HFFc6 (cell line): ENCODE measurements at regions not wholly inside any gene's neighbourhood (a gene's known extent, or its start where the extent isn't known, plus 50 kb on each side); places are given as distances from the start of the nearest gene placed in this dataset.

Source experiments
- DNase-seq: peaks from one replicate; pipeline ENCODE4 v3.0.0-alpha.2; 2018
- H3K27ac Mint-ChIP-seq: 2 replicates; pipeline ENCODE4 v1.8.0; 2020; ENCODE audit warnings: mild to moderate bottlenecking, mixed read lengths
- H3K27me3 Mint-ChIP-seq: 2 replicates; pipeline ENCODE4 v1.8.0; 2021; ENCODE audit warnings: mild to moderate bottlenecking, moderate library complexity, mixed read lengths; ENCODE audit not compliant: insufficient read depth
- H3K36me3 Mint-ChIP-seq: 2 replicates; pipeline ENCODE4 v1.8.0; 2021; ENCODE audit warnings: low read depth, mixed read lengths
- H3K4me1 Mint-ChIP-seq: 2 replicates; pipeline ENCODE4 v1.8.0; 2020; ENCODE audit warnings: low read depth, mixed read lengths
- H3K4me3 Mint-ChIP-seq: 2 replicates; pipeline ENCODE4 v1.8.0; 2020; ENCODE audit warnings: mild to moderate bottlenecking, moderate library complexity, mixed read lengths
- H3K9me3 Mint-ChIP-seq: 2 replicates; pipeline ENCODE4 v1.8.0; 2020; ENCODE audit warnings: mild to moderate bottlenecking, mixed read lengths
- TF ChIP-seq, protein P1 (sequence below): fragments of 200-600 bp; sonication (generic); IDR thresholded peaks from 2 replicates; pipeline ENCODE4 v1.5.0; 2021; ENCODE audit warnings: antibody characterized with exemption, mild to moderate bottlenecking

DNA sequence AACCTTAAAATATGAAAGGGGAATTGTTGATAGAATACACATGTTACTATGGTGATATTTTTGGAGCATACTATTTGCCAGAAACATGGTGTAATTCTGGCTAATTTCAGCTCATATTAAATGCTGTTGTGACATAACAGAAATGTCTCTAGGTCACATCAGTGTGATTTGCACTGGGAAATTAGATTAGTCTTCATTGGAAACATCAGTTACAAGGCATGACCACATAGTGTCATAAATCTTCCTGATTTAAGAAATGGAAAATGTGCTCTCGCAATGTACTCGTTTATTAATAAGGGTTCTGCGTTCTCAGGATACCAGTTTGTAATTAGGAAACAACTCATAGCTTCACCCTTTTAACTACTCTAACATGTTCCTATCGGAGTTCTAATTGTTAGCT, 72.9 kb upstream of the GYPA start:
- Mint-ChIP-seq H3K9me3 (peaks cover 8% of the 10 kb centered on the region; the same call in 1 of the 2 replicates), H3K4me3 (no peak overlapping the region), H3K36me3 (no peaks in the 10 kb centered on the region), H3K27me3 (no peaks in the 10 kb centered on the region), H3K27ac (no peak overlapping the region), H3K4me1 (no peaks in the 10 kb centered on the region)
- no peak for DNase-seq
- TF ChIP-seq, protein P1, sequence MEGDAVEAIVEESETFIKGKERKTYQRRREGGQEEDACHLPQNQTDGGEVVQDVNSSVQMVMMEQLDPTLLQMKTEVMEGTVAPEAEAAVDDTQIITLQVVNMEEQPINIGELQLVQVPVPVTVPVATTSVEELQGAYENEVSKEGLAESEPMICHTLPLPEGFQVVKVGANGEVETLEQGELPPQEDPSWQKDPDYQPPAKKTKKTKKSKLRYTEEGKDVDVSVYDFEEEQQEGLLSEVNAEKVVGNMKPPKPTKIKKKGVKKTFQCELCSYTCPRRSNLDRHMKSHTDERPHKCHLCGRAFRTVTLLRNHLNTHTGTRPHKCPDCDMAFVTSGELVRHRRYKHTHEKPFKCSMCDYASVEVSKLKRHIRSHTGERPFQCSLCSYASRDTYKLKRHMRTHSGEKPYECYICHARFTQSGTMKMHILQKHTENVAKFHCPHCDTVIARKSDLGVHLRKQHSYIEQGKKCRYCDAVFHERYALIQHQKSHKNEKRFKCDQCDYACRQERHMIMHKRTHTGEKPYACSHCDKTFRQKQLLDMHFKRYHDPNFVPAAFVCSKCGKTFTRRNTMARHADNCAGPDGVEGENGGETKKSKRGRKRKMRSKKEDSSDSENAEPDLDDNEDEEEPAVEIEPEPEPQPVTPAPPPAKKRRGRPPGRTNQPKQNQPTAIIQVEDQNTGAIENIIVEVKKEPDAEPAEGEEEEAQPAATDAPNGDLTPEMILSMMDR, result no peak

DNA sequence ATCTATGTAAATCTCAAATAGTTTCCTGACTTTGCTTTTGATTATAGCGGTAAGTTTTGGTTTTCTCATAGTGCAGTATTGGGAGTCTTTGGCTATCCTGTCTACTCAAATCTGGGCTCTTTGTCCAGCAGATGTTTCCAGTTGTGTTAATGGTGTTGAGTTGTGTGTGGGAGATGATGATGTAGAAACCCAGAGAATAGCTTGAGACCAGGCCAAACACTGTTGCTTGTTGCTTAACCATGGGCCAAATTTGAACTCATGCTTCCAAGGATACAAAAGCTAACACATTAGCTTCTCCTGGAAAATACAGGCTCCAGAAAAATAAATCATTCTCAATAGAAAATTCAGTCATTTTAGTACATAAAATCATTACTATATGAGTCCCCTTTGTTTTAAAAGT, 82.6 kb upstream of the GYPA start:
- Mint-ChIP-seq H3K36me3 (no peaks in the 10 kb centered on the region), H3K4me3 (no peak overlapping the region), H3K9me3 (peaks cover 4% of the 10 kb centered on the region; the same call in 1 of the 2 replicates), H3K4me1 (no peaks in the 10 kb centered on the region), H3K27ac (no peak overlapping the region), H3K27me3 (no peaks in the 10 kb centered on the region)
- no peak for DNase-seq
- TF ChIP-seq, protein P1, result no peak

DNA sequence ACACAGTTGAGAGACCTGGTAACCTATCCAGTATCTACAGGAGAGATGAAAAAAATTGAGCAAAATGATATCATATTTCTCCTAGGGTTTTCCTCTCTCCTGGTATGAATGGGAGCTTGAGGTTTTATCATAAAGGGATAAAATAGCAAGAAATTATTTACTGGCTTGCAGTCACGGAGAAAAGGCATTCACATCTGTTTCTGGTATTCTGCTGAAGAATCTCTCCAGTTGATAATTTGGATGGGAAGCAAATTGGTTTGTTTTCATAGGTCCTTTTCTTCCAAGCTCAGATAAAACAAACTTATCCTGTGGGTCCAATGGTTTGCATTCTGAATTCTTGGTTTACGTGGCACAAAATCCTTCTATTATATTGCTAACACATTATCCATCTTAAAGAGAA, 83.1 kb upstream of the GYPA start:
- Mint-ChIP-seq H3K27me3 (no peaks in the 10 kb centered on the region), H3K4me3 (no peak overlapping the region), H3K9me3 (peaks cover 4% of the 10 kb centered on the region; the same call in 1 of the 2 replicates), H3K4me1 (no peaks in the 10 kb centered on the region), H3K36me3 (no peaks in the 10 kb centered on the region), H3K27ac (no peak overlapping the region)
- no peak for DNase-seq
- TF ChIP-seq, protein P1, result no peak

DNA sequence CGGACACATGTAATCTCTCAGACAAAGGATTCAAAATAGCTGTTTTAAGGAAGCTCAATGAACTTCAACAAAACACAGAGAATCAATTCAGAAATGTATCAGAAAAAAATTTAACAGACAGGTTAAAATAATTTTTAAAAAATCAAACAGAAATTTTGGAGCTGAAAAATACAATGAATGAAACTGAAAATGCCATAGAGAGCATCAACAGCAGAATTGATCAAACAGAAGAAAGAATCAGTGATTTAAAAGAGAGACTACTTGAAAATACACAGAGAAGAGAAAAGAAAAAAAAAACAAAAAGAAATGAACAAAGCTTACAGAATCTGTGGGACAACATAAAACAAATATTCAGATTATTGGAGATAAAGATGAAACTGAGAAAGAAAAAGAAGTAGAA, 118.8 kb upstream of the GYPA start:
- Mint-ChIP-seq H3K4me1 (no peaks in the 10 kb centered on the region), H3K27me3 (no peaks in the 10 kb centered on the region; the same call in 1 of the 2 replicates), H3K36me3 (no peaks in the 10 kb centered on the region), H3K4me3 (no peak overlapping the region), H3K9me3 (peaks cover 33% of the 10 kb centered on the region), H3K27ac (no peak overlapping the region)
- DNase-seq, result no peak
- TF ChIP-seq, protein P1, result no peak

DNA sequence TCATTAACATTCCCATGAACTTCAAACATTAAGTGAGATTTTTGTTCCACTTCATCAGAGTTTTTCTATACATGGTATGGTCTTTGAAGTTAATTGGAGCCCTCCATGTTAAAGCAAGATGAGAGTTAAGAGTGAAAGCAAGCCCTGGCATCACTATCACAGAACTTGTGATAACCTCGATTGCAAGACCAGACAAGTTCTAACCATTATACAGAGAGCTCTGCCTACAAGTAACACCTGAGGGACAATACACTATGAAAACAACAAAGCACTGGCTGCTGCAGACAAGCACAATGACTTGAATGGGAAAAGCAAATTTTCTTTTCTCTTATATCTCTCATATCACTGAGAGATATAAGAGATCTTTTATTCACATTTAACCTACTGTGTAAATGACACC, 126.6 kb upstream of the GYPA start:
- no peak overlapping the region for H3K27ac Mint-ChIP-seq
- no peak overlapping the region for H3K4me3 Mint-ChIP-seq
- TF ChIP-seq, protein P1, result no peak
- no peaks in the 10 kb centered on the region for H3K36me3 Mint-ChIP-seq
- no peaks in the 10 kb centered on the region for H3K27me3 Mint-ChIP-seq
- no peaks in the 10 kb centered on the region for H3K4me1 Mint-ChIP-seq
- DNase-seq, result no peak
- H3K9me3 Mint-ChIP-seq, result 0 out of 2 replicates have a peak, but pooled peaks cover 5% of the 10 kb centered on the region

DNA sequence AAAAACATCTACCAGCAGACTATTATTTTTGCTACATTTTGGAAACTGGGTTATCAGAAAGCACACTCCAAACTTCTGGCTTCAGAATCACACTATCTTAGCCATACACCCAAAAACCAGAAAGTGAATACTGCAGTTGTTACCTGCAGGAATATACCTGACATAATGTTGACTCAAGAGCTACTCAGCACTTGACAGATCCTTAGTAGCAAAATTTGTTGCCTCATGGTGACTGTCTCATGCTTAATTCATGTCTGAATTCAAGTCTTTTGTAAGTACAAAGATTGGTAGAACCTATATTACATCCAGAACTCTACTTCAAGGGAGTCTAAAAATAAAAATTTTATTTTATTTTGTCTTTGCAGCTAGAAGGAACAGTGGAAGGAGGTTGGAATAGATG, 140.2 kb upstream of the GYPA start:
- peaks cover 1% of the 10 kb centered on the region; the same call in 1 of the 2 replicates for H3K27me3 Mint-ChIP-seq
- no peak for DNase-seq
- no peaks in the 10 kb centered on the region for H3K4me1 Mint-ChIP-seq
- H3K36me3 Mint-ChIP-seq, result no peaks in the 10 kb centered on the region
- H3K9me3 Mint-ChIP-seq, result no peaks in the 10 kb centered on the region; the same call in 1 of the 2 replicates
- TF ChIP-seq, protein P1, result no peak
- H3K27ac Mint-ChIP-seq, result no peak overlapping the region
- no peak overlapping the region for H3K4me3 Mint-ChIP-seq
